Activated T-cell treated with anti-CD3 and anti-CD28 coated beads, Interleukin-2, amount 50 U/mL, for 4 hours (primary cell): ENCODE measurements at regions not wholly inside any gene's neighbourhood (a gene's known extent, or its start where the extent isn't known, plus 50 kb on each side); places are given as distances from the start of the nearest gene placed in this dataset.

Source experiments
- ATAC-seq, 2 donors: fragments of 200-7000 bp; cut with Tn5 transposase; one replicate each; pipeline ENCODE4 v1.10.0; 2021
- DNase-seq: peaks from one replicate; pipeline ENCODE4 v3.0.0-alpha.2; 2020
- H3K27me3 Mint-ChIP-seq: one replicate; pipeline ENCODE4 v1.8.0; 2021; ENCODE audit warnings: low read depth, mixed read lengths
- H3K36me3 Mint-ChIP-seq: one replicate; pipeline ENCODE4 v1.8.0; 2022; ENCODE audit warnings: mixed read lengths; ENCODE audit not compliant: insufficient read depth
- H3K4me1 Mint-ChIP-seq: one replicate; pipeline ENCODE4 v1.8.0; 2021; ENCODE audit warnings: low read depth, mixed read lengths
- H3K4me3 Mint-ChIP-seq: one replicate; pipeline ENCODE4 v1.8.0; 2021; ENCODE audit warnings: mild to moderate bottlenecking, moderate library complexity, mixed read lengths
- H3K9me3 Mint-ChIP-seq: one replicate; pipeline ENCODE4 v1.8.0; 2021; ENCODE audit warnings: mixed read lengths

GRCh38 chr2:106572541-106573450, 85.6 kb downstream of the CD8B2 start:
- DNase-seq, result no peak
- Mint-ChIP-seq H3K9me3 (no peaks in the 10 kb centered on the region), H3K27me3 (peaks cover 15% of the 10 kb centered on the region), H3K36me3 (no peaks in the 10 kb centered on the region), H3K4me3 (no peak overlapping the region), H3K4me1 (no peaks in the 10 kb centered on the region)
- ATAC-seq, result no peak

- H3K27me3 Mint-ChIP-seq, result peaks cover 25% of the 10 kb centered on the region
Measured at GRCh38 chr2:106573773-106574172, 86.6 kb downstream of the CD8B2 start.

DNA sequence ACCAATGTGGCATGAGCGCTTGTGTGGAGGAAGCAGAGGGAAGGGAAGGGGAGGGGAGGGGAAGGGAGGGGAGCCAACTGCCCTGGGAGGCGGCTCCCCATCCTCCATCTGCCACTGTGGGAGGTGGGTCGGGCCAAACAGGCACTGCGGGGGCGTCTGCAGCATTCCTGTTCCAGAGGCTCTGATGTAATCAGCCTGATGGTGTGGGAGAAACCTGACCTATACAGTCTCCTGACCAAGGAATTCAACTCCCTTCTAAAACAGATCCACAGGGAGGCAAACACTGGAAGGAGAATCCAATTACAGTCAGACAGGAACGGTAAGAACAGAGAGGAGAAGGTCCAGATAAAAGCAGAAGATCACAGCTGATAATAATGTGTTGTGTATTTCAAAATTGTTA, 88.8 kb downstream of the CD8B2 start:
- H3K4me3 Mint-ChIP-seq, result no peak overlapping the region
- H3K4me1 Mint-ChIP-seq, result no peaks in the 10 kb centered on the region
- no peaks in the 10 kb centered on the region for H3K9me3 Mint-ChIP-seq
- no peaks in the 10 kb centered on the region for H3K36me3 Mint-ChIP-seq
- DNase-seq, result no peak
- ATAC-seq, result no peak
- peaks cover 29% of the 10 kb centered on the region for H3K27me3 Mint-ChIP-seq

More at GRCh38 chr2:106573773-106574172, 86.6 kb downstream of the CD8B2 start:
- no peak overlapping the region for H3K4me3 Mint-ChIP-seq
- ATAC-seq (no peak), DNase-seq (no peak)
- H3K36me3 Mint-ChIP-seq, result no peaks in the 10 kb centered on the region
- no peaks in the 10 kb centered on the region for H3K9me3 Mint-ChIP-seq
- no peaks in the 10 kb centered on the region for H3K4me1 Mint-ChIP-seq

- Mint-ChIP-seq H3K4me1 (peaks cover 9% of the 10 kb centered on the region), H3K9me3 (no peaks in the 10 kb centered on the region), H3K4me3 (no peak overlapping the region), H3K36me3 (no peaks in the 10 kb centered on the region), H3K27me3 (peaks cover 33% of the 10 kb centered on the region)
- no peak for ATAC-seq
- DNase-seq, result no peak
Measured at GRCh38 chr2:106577255-106577651, 90.1 kb downstream of the CD8B2 start.

DNA sequence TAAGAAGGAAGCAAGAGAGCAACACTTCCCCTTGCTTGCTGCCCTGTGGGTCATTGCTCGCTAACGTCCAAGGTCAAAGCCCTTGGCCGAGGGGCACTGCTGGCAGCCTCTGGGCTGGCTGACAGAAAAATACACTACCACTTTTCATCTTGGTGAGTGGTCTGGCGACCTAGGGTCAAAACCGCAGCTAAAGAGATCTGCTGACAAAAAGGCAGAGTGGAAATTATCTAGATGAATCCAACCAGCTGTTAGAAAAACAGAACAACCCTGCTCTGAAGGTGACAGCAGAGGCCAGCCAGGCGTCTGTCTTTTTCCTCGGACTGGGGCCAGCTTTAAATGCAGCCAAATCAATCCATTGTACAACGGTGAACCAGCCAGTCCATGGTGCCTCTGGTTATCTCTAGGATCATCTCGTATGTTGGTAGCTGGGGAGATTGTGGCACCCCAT, 92.6 kb downstream of the CD8B2 start:
- Mint-ChIP-seq H3K36me3 (no peaks in the 10 kb centered on the region), H3K27me3 (peaks cover 43% of the 10 kb centered on the region), H3K4me1 (peaks cover 13% of the 10 kb centered on the region), H3K9me3 (no peaks in the 10 kb centered on the region), H3K4me3 (no peak overlapping the region)
- DNase-seq (no peak), ATAC-seq (no peak)

GRCh38 chr2:106580241-106580640, 93.1 kb downstream of the CD8B2 start:
- H3K4me1 Mint-ChIP-seq, result peaks cover 13% of the 10 kb centered on the region

GRCh38 chr2:106581328-106581727, 94.2 kb downstream of the CD8B2 start:
- DNase-seq (no peak), ATAC-seq (no peak)
- Mint-ChIP-seq H3K36me3 (no peaks in the 10 kb centered on the region), H3K27me3 (peaks cover 45% of the 10 kb centered on the region), H3K4me1 (peaks cover 13% of the 10 kb centered on the region), H3K9me3 (no peaks in the 10 kb centered on the region), H3K4me3 (peak overlapping the region; percentile 85)

More at GRCh38 chr2:106580241-106580640, 93.1 kb downstream of the CD8B2 start:
- DNase-seq (no peak), ATAC-seq (no peak)
- Mint-ChIP-seq H3K27me3 (peaks cover 47% of the 10 kb centered on the region), H3K4me3 (no peak overlapping the region), H3K9me3 (no peaks in the 10 kb centered on the region), H3K36me3 (no peaks in the 10 kb centered on the region)

- Mint-ChIP-seq H3K36me3 (no peaks in the 10 kb centered on the region), H3K4me1 (peaks cover 13% of the 10 kb centered on the region), H3K4me3 (peak overlapping the region; percentile 85), H3K27me3 (peaks cover 45% of the 10 kb centered on the region), H3K9me3 (no peaks in the 10 kb centered on the region)
- ATAC-seq, result peak; percentile 49 to 58
- no peak for DNase-seq
Measured at GRCh38 chr2:106581755-106582147, 94.6 kb downstream of the CD8B2 start.

DNA sequence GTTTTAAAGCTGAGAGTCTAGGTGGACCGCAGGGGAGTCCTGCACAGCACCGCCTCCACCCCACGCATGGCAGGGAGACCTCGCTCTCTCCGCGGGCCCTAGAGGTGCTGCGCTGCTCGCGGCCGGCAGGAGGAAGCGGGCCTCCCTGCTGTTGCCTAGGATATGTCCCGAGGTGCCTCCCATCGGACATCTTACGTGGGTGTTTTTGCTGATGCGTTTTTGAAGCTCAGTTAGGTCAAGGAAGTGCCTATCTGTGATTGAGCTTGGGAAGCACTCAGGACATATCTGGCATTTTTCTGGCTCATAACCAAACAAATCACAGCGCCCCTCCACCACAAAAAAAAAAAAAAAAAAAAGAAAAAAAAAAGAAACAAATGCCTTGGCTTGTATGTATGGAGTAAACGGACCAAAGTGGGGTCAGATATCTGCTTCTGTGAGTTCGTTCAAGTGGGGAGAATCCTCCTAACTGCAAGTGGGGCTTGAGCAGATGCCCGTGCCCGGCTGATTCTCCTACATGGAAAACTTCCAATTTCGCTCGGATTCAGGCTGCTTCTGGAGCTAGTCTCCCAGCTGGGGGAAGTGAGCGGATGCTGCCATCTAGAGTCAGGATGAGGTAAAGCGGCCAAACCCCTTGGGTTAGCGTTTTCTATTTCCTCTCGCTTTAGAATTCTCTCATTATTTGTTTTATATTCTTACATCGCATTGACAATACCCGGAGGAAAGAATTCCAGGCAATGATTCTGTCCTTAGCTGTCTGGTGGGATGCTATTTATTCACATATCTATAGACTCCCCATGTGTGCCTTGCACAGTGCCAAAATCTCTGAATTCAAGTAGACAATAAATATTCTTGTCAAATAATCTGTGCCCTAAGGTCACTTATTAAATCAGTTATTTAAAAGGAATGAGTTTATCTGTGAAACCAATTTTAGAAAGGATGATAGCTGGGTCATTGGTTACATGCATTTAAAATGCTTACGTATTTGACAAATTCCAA, 95.3 kb downstream of the CD8B2 start:
- ATAC-seq, result peak; percentile 75 to 87
- Mint-ChIP-seq H3K4me3 (peak overlapping the region; percentile 85), H3K36me3 (no peaks in the 10 kb centered on the region), H3K9me3 (no peaks in the 10 kb centered on the region), H3K27me3 (peaks cover 49% of the 10 kb centered on the region), H3K4me1 (peaks cover 15% of the 10 kb centered on the region)
- peak; percentile 45 for DNase-seq

GRCh38 chr2:106584304-106584954, 97.3 kb downstream of the CD8B2 start:
- Mint-ChIP-seq H3K4me3 (no peak overlapping the region), H3K4me1 (peaks cover 15% of the 10 kb centered on the region), H3K9me3 (no peaks in the 10 kb centered on the region), H3K27me3 (peaks cover 36% of the 10 kb centered on the region), H3K36me3 (no peaks in the 10 kb centered on the region)
- no peak for DNase-seq
- ATAC-seq, result no peak

DNA sequence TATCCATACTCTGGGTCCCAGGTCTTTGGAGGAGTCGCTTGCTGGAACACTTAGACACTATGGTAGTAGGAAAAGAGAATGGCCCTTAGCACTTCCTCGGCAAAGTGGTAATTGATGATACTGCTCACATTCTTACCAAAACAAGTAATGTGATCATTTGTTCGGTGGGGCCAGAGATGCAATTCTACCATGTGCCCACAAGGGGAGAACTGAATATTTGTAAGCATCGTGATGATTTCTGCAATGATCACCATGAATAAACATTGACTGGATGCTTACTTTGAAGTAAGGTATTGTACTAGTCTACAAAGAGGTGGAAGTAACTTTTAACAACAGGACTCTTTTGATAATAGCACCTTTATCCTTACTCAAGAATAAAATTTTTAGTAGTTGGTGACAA, 109.7 kb downstream of the CD8B2 start:
- Mint-ChIP-seq H3K9me3 (no peaks in the 10 kb centered on the region), H3K4me3 (no peak overlapping the region)
- no peak for ATAC-seq

DNA sequence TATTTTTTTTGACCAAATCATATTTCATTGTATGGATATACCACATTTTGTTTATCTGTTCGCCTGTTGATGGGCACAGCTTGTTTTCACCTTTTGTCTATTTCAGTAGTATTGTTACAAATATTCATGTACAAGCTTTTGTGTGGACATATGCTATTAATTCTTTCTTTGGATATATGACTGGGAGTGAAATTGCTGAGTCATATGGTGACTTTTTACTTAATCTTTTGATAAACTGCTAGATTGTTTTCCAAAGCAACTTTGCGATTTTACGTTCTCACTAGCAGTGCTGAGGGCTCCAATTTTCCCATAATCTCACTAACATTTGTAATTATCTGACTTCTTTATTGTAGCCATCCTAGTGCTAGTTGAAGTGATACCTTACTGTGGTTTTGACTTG, 112.4 kb downstream of the CD8B2 start:
- no peak for ATAC-seq
- H3K9me3 Mint-ChIP-seq, result no peaks in the 10 kb centered on the region

More for the DNA sequence above, 109.7 kb downstream of the CD8B2 start:
- Mint-ChIP-seq H3K4me1 (no peaks in the 10 kb centered on the region), H3K36me3 (no peaks in the 10 kb centered on the region), H3K27me3 (peaks cover 16% of the 10 kb centered on the region)
- DNase-seq, result no peak

DNA sequence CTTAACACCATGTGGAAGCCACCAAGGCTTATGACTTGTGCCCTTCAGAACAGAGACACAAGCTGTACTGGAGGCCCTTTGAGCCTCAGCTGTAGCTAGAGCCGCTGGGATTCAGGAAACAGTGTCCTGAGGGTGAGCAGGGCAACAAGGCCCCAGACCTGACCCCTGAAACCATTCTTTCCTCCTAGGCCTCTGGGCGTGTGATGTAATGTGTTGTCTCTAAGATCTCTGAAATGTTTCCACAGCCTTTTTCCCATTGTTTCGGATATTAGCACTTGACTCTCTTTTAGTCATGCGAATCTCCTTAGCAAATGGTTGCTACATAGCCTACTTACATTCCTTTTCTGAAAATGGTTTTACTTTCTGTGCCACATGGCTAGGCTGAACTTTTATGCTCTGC, 114.9 kb downstream of the CD8B2 start:
- H3K36me3 Mint-ChIP-seq, result no peaks in the 10 kb centered on the region
- ATAC-seq, result no peak
- no peaks in the 10 kb centered on the region for H3K4me1 Mint-ChIP-seq
- H3K4me3 Mint-ChIP-seq, result no peak overlapping the region
- DNase-seq, result no peak
- peaks cover 13% of the 10 kb centered on the region for H3K27me3 Mint-ChIP-seq
- H3K9me3 Mint-ChIP-seq, result no peaks in the 10 kb centered on the region

More for the DNA sequence above, 112.4 kb downstream of the CD8B2 start:
- no peak for DNase-seq
- no peak overlapping the region for H3K4me3 Mint-ChIP-seq
- H3K4me1 Mint-ChIP-seq, result no peaks in the 10 kb centered on the region
- no peaks in the 10 kb centered on the region for H3K36me3 Mint-ChIP-seq
- peaks cover 10% of the 10 kb centered on the region for H3K27me3 Mint-ChIP-seq

DNA sequence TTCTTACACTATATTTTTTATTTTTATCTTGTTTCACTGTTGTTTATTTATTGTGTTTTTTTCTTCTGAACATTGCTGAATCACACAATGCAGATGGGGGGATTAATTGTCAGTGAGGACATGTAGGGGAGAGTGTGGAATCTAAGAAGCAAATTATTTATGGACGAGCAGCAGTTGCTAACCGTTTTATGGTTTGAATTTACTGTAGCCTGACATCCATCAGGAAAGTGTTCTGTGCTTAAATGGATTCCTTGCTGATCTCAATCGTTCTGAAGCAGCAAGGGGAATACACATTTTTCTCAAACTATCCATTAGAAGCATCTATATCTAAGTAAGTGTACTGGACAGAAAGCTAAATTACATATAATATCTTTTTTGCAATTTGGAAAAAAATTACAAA, 119.5 kb downstream of the CD8B2 start:
- H3K9me3 Mint-ChIP-seq, result no peaks in the 10 kb centered on the region
- peaks cover 12% of the 10 kb centered on the region for H3K27me3 Mint-ChIP-seq
- no peaks in the 10 kb centered on the region for H3K4me1 Mint-ChIP-seq
- H3K4me3 Mint-ChIP-seq, result no peak overlapping the region
- ATAC-seq, result no peak
- H3K36me3 Mint-ChIP-seq, result no peaks in the 10 kb centered on the region
- DNase-seq, result no peak
